WTC11 (cell line): ENCODE measurements at regions not wholly inside any gene's neighbourhood (a gene's known extent, or its start where the extent isn't known, plus 50 kb on each side); places are given as distances from the start of the nearest gene placed in this dataset.

Experiments used
- ATAC-seq: fragments of 200-7000 bp; cut with Tn5 transposase; 2 replicates; pipeline ENCODE4 v1.10.0; 2021; ENCODE audit warnings: mild to moderate bottlenecking, moderate library complexity
- CTCF ChIA-PET: fragments of 300-600 bp; sonication (Branson Sonifier 250); formaldehyde crosslinking; loops from one replicate; lab custom pipeline; 2021; ENCODE audit warnings: antibody characterized with exemption; lab: Charles Lee
- POLR2A ChIA-PET: fragments of 350-600 bp; sonication (Branson Sonifier 250); formaldehyde crosslinking; loops from one replicate; lab custom pipeline; 2021; ENCODE audit warnings: antibody characterized with exemption; lab: Charles Lee
- DNase-seq: peaks from one replicate; pipeline ENCODE4 v3.0.0; 2021; ENCODE audit warnings: low spot score
- H3K27ac Mint-ChIP-seq: 2 replicates; pipeline ENCODE4 v1.8.0; 2021; ENCODE audit warnings: mixed read lengths
- H3K27me3 Mint-ChIP-seq: 2 replicates; pipeline ENCODE4 v1.8.0; 2021; ENCODE audit warnings: low read depth, mild to moderate bottlenecking, moderate library complexity, mixed read lengths
- H3K36me3 Mint-ChIP-seq: 2 replicates; pipeline ENCODE4 v1.8.0; 2021; ENCODE audit warnings: mixed read lengths
- H3K4me1 Mint-ChIP-seq: 2 replicates; pipeline ENCODE4 v1.8.0; 2022; ENCODE audit warnings: mixed read lengths
- H3K4me3 Mint-ChIP-seq: 2 replicates; pipeline ENCODE4 v1.8.0; 2021; ENCODE audit warnings: mild to moderate bottlenecking, moderate library complexity, mixed read lengths
- H3K9me3 Mint-ChIP-seq: 2 replicates; pipeline ENCODE4 v1.8.0; 2021; ENCODE audit warnings: mixed read lengths
- CTCF ChIP-seq: fragments of 200-600 bp; IDR thresholded peaks from 2 replicates; pipeline ENCODE4 v1.8.0; 2022; ENCODE audit warnings: antibody characterized with exemption
- FOXK1 ChIP-seq: sonication (generic); formaldehyde crosslinking; IDR thresholded peaks from 2 replicates; pipeline ENCODE4 v1.8.0; 2022; ENCODE audit warnings: mild to moderate bottlenecking, moderate library complexity, missing genetic modification reagents
- FOXP4 ChIP-seq: sonication (generic); formaldehyde crosslinking; IDR thresholded peaks from 2 replicates; pipeline ENCODE4 v1.8.0; 2022; ENCODE audit warnings: mild to moderate bottlenecking, missing genetic modification reagents
- GABPB1 ChIP-seq: sonication (generic); formaldehyde crosslinking; IDR thresholded peaks from 2 replicates; pipeline ENCODE4 v1.8.1; 2023; ENCODE audit warnings: mild to moderate bottlenecking, missing genetic modification reagents
- GTF2I ChIP-seq: fragments of 250-450 bp; sonication (Bioruptor Pico); conservative IDR thresholded peaks from 2 replicates; pipeline ENCODE4 v1.4.0; 2021; ENCODE audit warnings: mild to moderate bottlenecking
- HMGA2 ChIP-seq: fragments of 250-450 bp; sonication (Bioruptor Pico); IDR thresholded peaks from 2 replicates; pipeline ENCODE4 v1.4.0; 2021; ENCODE audit warnings: mild to moderate bottlenecking, moderate library complexity
- HMGXB4 ChIP-seq: sonication (generic); formaldehyde crosslinking; IDR thresholded peaks from 2 replicates; pipeline ENCODE4 v1.8.1; 2023; ENCODE audit warnings: mild to moderate bottlenecking, moderate library complexity, missing genetic modification reagents
- IRF1 ChIP-seq: sonication (generic); formaldehyde crosslinking; IDR thresholded peaks from 2 replicates; pipeline ENCODE4 v1.8.0; 2023; ENCODE audit warnings: missing genetic modification reagents
- IRF2 ChIP-seq: sonication (generic); formaldehyde crosslinking; IDR thresholded peaks from 2 replicates; pipeline ENCODE4 v1.8.0; 2022; ENCODE audit warnings: low read depth, missing genetic modification reagents, borderline replicate concordance
- NR3C1 ChIP-seq: sonication (generic); formaldehyde crosslinking; conservative IDR thresholded peaks from 2 replicates; pipeline ENCODE4 v1.8.1; 2023; ENCODE audit warnings: low read depth, mild to moderate bottlenecking, missing genetic modification reagents
- SOX15 ChIP-seq: fragments of 250-450 bp; sonication (Bioruptor Pico); IDR thresholded peaks from 2 replicates; pipeline ENCODE4 v1.9.0; 2021; ENCODE audit warnings: mild to moderate bottlenecking
- SP1 ChIP-seq: sonication (generic); formaldehyde crosslinking; conservative IDR thresholded peaks from 2 replicates; pipeline ENCODE4 v1.8.1; 2022; ENCODE audit warnings: missing genetic modification reagents
- TCF7 ChIP-seq: sonication (generic); formaldehyde crosslinking; IDR thresholded peaks from 2 replicates; pipeline ENCODE4 v1.8.0; 2022; ENCODE audit warnings: mild to moderate bottlenecking, low read depth, missing genetic modification reagents, moderate library complexity
- USF1 ChIP-seq: sonication (generic); formaldehyde crosslinking; IDR thresholded peaks from 2 replicates; pipeline ENCODE4 v1.8.0; 2022; ENCODE audit warnings: mild to moderate bottlenecking, missing genetic modification reagents
- ZBTB21 ChIP-seq: sonication (generic); formaldehyde crosslinking; IDR thresholded peaks from 2 replicates; pipeline ENCODE4 v1.8.1; 2023; ENCODE audit warnings: mild to moderate bottlenecking, missing genetic modification reagents, borderline replicate concordance
- ZMAT4 ChIP-seq: fragments of 250-450 bp; sonication (Bioruptor Pico); IDR thresholded peaks from 2 replicates; pipeline ENCODE4 v1.9.0; 2021; ENCODE audit warnings: mild to moderate bottlenecking
- ZNF263 ChIP-seq: sonication (generic); formaldehyde crosslinking; IDR thresholded peaks from 2 replicates; pipeline ENCODE4 v1.8.1; 2022; ENCODE audit warnings: low read depth, mild to moderate bottlenecking, moderate library complexity, missing genetic modification reagents
- ZNF317 ChIP-seq: sonication (generic); formaldehyde crosslinking; IDR thresholded peaks from 2 replicates; pipeline ENCODE4 v1.8.1; 2023; ENCODE audit warnings: low read depth, mild to moderate bottlenecking, moderate library complexity, missing genetic modification reagents, borderline replicate concordance
- ZNF416 ChIP-seq: fragments of 250-450 bp; sonication (Bioruptor Pico); IDR thresholded peaks from 2 replicates; pipeline ENCODE4 v1.9.0; 2021; ENCODE audit warnings: mild to moderate bottlenecking, inconsistent platforms
- ZNF425 ChIP-seq: fragments of 250-450 bp; sonication (Bioruptor Pico); conservative IDR thresholded peaks from 2 replicates; pipeline ENCODE4 v1.9.0; 2021; ENCODE audit warnings: mild to moderate bottlenecking

- no peak for TF ChIP-seq HMGXB4 (CRISPR knock-in tag)
- TF ChIP-seq GABPB1 (CRISPR knock-in tag), result no peak
These were observed 70.6 kb upstream of the ANKH start (continued) for GRCh38 chr5:14942212-14942611.

- POLR2A ChIA-PET, result interaction anchor here (0.7 kb wide), 1 partner anchor 28 kb away, joined by 3 read pairs; no protein-coding TSS in a partner anchor
These were observed 65.7 kb upstream of the ANKH start for GRCh38 chr5:14937254-14937653.

GRCh38 chr5:14936588-14936987, 65.0 kb upstream of the ANKH start:
- no peak for DNase-seq
- no peaks in the 10 kb centered on the region for H3K4me1 Mint-ChIP-seq
- no peaks in the 10 kb centered on the region for H3K27me3 Mint-ChIP-seq
- no peak overlapping the region for H3K27ac Mint-ChIP-seq
- no peaks in the 10 kb centered on the region for H3K36me3 Mint-ChIP-seq
- no peak for TF ChIP-seq USF1
- TF ChIP-seq CTCF, result no peak
- no peak for TF ChIP-seq HMGA2 (CRISPR knock-in tag)
- TF ChIP-seq TCF7 (CRISPR knock-in tag), result no peak
- TF ChIP-seq IRF1 (CRISPR knock-in tag), result no peak
- TF ChIP-seq NR3C1, result no peak
- TF ChIP-seq, all 79 proteins: peak for 0
- no peak overlapping the region for H3K4me3 Mint-ChIP-seq
- CTCF ChIA-PET, result no interaction called here
- no peak for ATAC-seq
- H3K9me3 Mint-ChIP-seq, result 0 out of 2 replicates have a peak, but pooled peaks cover 3% of the 10 kb centered on the region
- POLR2A ChIA-PET, result no interaction called here

More at GRCh38 chr5:14937254-14937653, 65.7 kb upstream of the ANKH start:
- Mint-ChIP-seq H3K27me3 (no peaks in the 10 kb centered on the region), H3K4me3 (no peak overlapping the region), H3K36me3 (no peaks in the 10 kb centered on the region), H3K27ac (no peak overlapping the region), H3K4me1 (no peaks in the 10 kb centered on the region), H3K9me3 (0 out of 2 replicates have a peak, but pooled peaks cover 3% of the 10 kb centered on the region)
- TF ChIP-seq ZNF317 (CRISPR knock-in tag) (no peak), ZNF263 (CRISPR knock-in tag) (no peak), HMGXB4 (CRISPR knock-in tag) (no peak)
- CTCF ChIA-PET, result no interaction called here
- no peak for DNase-seq
- no peak for ATAC-seq

- POLR2A ChIA-PET, result no interaction called here
- Mint-ChIP-seq H3K27ac (no peak overlapping the region), H3K4me1 (no peaks in the 10 kb centered on the region), H3K27me3 (no peaks in the 10 kb centered on the region), H3K36me3 (no peaks in the 10 kb centered on the region), H3K4me3 (no peak overlapping the region), H3K9me3 (no peaks in the 10 kb centered on the region)
- CTCF ChIA-PET, result no interaction called here
- no peak for ATAC-seq
- no peak for DNase-seq
- TF ChIP-seq FOXP4, result no peak
- no peak for TF ChIP-seq ZNF425 (CRISPR knock-in tag)
- no peak for TF ChIP-seq ZNF416
- TF ChIP-seq SOX15 (CRISPR knock-in tag), result no peak
- no peak for TF ChIP-seq IRF2 (CRISPR knock-in tag)
- TF ChIP-seq GTF2I (CRISPR knock-in tag), result no peak
- no peak for TF ChIP-seq SP1 (CRISPR knock-in tag)
- TF ChIP-seq ZBTB21 (CRISPR knock-in tag), result no peak
- no peak for TF ChIP-seq ZMAT4
- no peak for TF ChIP-seq FOXK1 (CRISPR knock-in tag)
These were observed 63.8 kb upstream of the ANKH start for GRCh38 chr5:14935341-14935740.
